Endodermal cell (in vitro differentiated cells): ENCODE measurements at regions not wholly inside any gene's neighbourhood (a gene's known extent, or its start where the extent isn't known, plus 50 kb on each side); places are given as distances from the start of the nearest gene placed in this dataset.

Experiments
- DNase-seq: peaks from one replicate; pipeline ENCODE4 v3.0.0-alpha.2; 2017
- H3K27ac ChIP-seq: 2 replicates; pipeline ENCODE4 v1.5.1; 2013; ENCODE audit warnings: mild to moderate bottlenecking, low read depth, low read length, moderate library complexity
- H3K27me3 ChIP-seq: 2 replicates; pipeline ENCODE4 v1.6.1; 2013; ENCODE audit warnings: mild to moderate bottlenecking, low read length, moderate library complexity; ENCODE audit not compliant: insufficient read depth, control insufficient read depth, poor library complexity, severe bottlenecking
- H3K36me3 ChIP-seq: 2 replicates; pipeline ENCODE4 v1.7.0; 2013; ENCODE audit warnings: mild to moderate bottlenecking, low read length, moderate library complexity; ENCODE audit not compliant: control insufficient read depth, insufficient read depth
- H3K4me1 ChIP-seq: one replicate; pipeline ENCODE4 v1.7.0; 2013; ENCODE audit warnings: low read length; ENCODE audit not compliant: control insufficient read depth, insufficient read depth
- H3K4me3 ChIP-seq: 2 replicates; pipeline ENCODE4 v1.5.1; 2013; ENCODE audit warnings: mild to moderate bottlenecking, low read length, moderate library complexity
- H3K9ac ChIP-seq: 2 replicates; pipeline ENCODE4 v1.6.1; 2013; ENCODE audit warnings: mild to moderate bottlenecking, low read length, moderate library complexity; ENCODE audit not compliant: poor library complexity, severe bottlenecking; ENCODE audit errors: extremely low read depth
- H3K9me3 ChIP-seq: 2 replicates; pipeline ENCODE4 v1.6.1; 2013; ENCODE audit warnings: mild to moderate bottlenecking, low read length, moderate library complexity; ENCODE audit not compliant: control insufficient read depth
- H3K27ac Mint-ChIP-seq: 2 replicates; pipeline ENCODE4 v1.8.0; 2020; ENCODE audit warnings: mixed read lengths
- H3K27me3 Mint-ChIP-seq: 2 replicates; pipeline ENCODE4 v1.8.0; 2021; ENCODE audit warnings: mild to moderate bottlenecking, mixed read lengths; ENCODE audit not compliant: insufficient read depth
- H3K36me3 Mint-ChIP-seq: 2 replicates; pipeline ENCODE4 v1.8.0; 2020; ENCODE audit warnings: low read depth, mixed read lengths
- H3K4me1 Mint-ChIP-seq: 2 replicates; pipeline ENCODE4 v1.8.0; 2020; ENCODE audit warnings: mixed read lengths
- H3K4me3 Mint-ChIP-seq: 2 replicates; pipeline ENCODE4 v1.8.0; 2020; ENCODE audit warnings: mild to moderate bottlenecking, moderate library complexity, mixed read lengths
- H3K9me3 Mint-ChIP-seq: 2 replicates; pipeline ENCODE4 v1.8.0; 2020; ENCODE audit warnings: mild to moderate bottlenecking, mixed read lengths
- WGBS, 2 experiments: methylation state at CpG; one replicate each; pipeline versions ENCODE4 v1.1.5 to v1.1.7; 2013; ENCODE audit warnings: missing lambda C conversion rate in 2 of 2, mixed read lengths in 1 of 2; ENCODE audit not compliant: insufficient coverage in 1 of 2, insufficient read length in 1 of 2; 5-methylcytosine and 5-hydroxymethylcytosine counted together
- TF ChIP-seq, protein P1 (sequence below): fragments of 200-600 bp; sonication (generic); conservative IDR thresholded peaks from 2 replicates; pipeline ENCODE4 v1.5.0; 2021; ENCODE audit warnings: antibody characterized with exemption, mild to moderate bottlenecking

DNA sequence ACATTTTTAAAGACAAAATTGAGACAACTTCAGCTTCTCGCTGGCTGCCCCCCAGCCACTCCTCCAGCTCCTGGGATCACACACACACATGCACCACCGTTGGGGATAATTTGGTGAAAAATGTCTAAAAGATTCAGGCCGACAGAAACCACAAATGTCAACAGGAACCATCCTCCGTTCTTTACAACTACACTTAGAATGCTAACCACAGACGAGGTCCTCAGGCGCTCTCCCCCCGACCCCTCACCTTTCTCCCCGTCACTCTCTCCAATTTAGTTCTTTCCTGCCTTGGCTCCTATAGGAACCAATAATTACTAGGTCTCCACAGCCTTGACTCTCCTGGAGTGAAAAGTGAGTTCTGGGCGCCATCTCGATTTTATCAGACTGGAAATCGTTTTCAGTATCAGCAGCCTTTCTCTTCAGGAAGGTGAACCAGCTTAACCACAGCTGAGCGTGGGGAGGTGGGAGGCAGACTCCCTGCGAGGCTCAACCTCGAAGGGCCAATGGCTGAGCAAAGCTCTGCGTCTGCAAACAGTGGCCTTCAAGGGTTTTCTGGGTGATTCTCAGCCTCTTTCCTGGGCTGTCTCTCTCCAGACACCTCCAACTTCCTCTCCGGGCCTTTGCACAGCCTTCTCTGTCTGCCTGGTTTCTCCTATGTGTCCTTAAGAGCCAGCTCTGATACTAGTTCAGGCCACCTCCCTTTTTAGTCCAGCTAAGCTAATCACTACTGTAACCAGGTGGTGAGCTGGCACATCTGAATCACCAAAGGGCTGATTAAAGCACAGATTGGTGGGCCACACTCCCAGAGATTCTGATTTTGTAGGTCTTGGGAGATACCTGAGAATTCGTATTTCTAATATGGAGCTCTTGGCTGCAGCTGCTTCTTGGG lies 115.7 kb upstream of the COPS8 start:
- Histone ChIP-seq H3K36me3 (no peaks in the 10 kb centered on the region), H3K4me1 (peaks cover 10% of the 10 kb centered on the region), H3K27me3 (no peaks in the 10 kb centered on the region), H3K27ac (no peak overlapping the region), H3K4me3 (no peak overlapping the region), H3K9me3 (no peaks in the 10 kb centered on the region), H3K9ac (no peak overlapping the region)
- H3K4me3 Mint-ChIP-seq: no peak overlapping the region
- peaks cover 8% of the 10 kb centered on the region for H3K27me3 Mint-ChIP-seq
- H3K27ac Mint-ChIP-seq: no peak overlapping the region
- WGBS, 2 experiments: 94 to 97% methylated on average over 8 to 17 of the region's 17 CpGs
- H3K36me3 Mint-ChIP-seq: no peaks in the 10 kb centered on the region
- DNase-seq: peak; percentile 18
- no peaks in the 10 kb centered on the region for H3K9me3 Mint-ChIP-seq
- TF ChIP-seq, protein P1, sequence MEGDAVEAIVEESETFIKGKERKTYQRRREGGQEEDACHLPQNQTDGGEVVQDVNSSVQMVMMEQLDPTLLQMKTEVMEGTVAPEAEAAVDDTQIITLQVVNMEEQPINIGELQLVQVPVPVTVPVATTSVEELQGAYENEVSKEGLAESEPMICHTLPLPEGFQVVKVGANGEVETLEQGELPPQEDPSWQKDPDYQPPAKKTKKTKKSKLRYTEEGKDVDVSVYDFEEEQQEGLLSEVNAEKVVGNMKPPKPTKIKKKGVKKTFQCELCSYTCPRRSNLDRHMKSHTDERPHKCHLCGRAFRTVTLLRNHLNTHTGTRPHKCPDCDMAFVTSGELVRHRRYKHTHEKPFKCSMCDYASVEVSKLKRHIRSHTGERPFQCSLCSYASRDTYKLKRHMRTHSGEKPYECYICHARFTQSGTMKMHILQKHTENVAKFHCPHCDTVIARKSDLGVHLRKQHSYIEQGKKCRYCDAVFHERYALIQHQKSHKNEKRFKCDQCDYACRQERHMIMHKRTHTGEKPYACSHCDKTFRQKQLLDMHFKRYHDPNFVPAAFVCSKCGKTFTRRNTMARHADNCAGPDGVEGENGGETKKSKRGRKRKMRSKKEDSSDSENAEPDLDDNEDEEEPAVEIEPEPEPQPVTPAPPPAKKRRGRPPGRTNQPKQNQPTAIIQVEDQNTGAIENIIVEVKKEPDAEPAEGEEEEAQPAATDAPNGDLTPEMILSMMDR: no peak
- peaks cover 27% of the 10 kb centered on the region for H3K4me1 Mint-ChIP-seq

DNA sequence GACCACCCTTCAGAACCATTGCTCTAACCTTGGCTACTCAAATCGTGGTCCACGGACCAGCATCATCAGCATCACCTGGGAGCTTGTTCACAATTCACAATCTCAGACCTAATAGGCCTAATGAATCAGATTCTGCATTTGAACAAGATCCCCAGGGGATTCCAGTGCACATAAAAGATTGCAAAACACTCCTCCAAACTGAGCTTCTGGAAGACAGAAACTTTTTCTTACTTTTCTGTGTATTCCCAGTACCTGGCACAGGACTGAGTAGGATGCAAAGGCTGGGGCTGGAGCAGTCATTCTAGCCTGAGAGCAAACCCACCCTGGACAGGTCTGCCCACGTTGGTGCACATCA lies 115.1 kb upstream of the COPS8 start:
- H3K27me3 ChIP-seq: no peaks in the 10 kb centered on the region
- TF ChIP-seq, protein P1: no peak
- WGBS, 2 experiments: 94% methylated on average over 3 of the region's 3 CpGs
- Mint-ChIP-seq H3K36me3 (no peaks in the 10 kb centered on the region), H3K27ac (no peak overlapping the region), H3K4me1 (peaks cover 23% of the 10 kb centered on the region), H3K4me3 (no peak overlapping the region), H3K9me3 (no peaks in the 10 kb centered on the region), H3K27me3 (peaks cover 8% of the 10 kb centered on the region)
- no peaks in the 10 kb centered on the region for H3K9me3 ChIP-seq
- H3K27ac ChIP-seq: no peak overlapping the region
- no peak overlapping the region for H3K4me3 ChIP-seq
- H3K9ac ChIP-seq: no peak overlapping the region
- no peaks in the 10 kb centered on the region for H3K36me3 ChIP-seq
- peaks cover 10% of the 10 kb centered on the region for H3K4me1 ChIP-seq
- no peak for DNase-seq

DNA sequence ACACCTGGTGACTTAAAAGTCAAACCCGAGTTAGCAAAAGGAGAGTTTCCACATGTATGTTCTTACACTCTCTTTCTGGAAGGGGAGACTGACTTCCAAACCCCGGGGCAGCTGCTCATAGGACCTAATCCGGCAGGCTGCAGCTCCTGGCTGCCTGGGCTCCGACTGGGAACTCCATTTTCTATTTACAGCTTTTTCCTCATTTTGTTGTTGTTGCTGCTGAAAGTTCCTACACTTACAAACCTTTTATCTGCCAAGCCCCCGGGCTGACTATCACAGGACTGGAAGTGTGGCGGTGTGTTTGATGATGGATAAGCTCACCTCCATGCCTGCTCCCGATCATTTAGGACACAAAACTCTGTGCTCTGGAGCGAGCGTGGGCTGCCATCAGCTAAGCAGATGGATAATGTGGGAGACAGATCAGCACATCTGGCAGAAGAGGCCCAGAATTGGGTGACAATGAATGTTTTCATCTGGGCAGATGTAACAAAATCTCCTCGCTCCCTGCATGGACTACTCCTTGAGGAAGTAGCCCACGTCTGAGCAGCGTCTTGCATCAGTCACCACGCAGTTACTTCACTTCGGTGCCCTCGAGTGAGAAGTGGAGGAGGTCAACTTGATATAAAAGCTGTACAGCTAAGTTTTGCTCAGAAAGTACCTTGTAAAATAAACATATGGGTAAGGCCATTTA lies 114.4 kb upstream of the COPS8 start:
- Histone ChIP-seq H3K4me1 (peaks cover 10% of the 10 kb centered on the region), H3K9me3 (no peaks in the 10 kb centered on the region), H3K27me3 (no peaks in the 10 kb centered on the region), H3K4me3 (no peak overlapping the region), H3K36me3 (no peaks in the 10 kb centered on the region), H3K9ac (no peak overlapping the region), H3K27ac (no peak overlapping the region)
- H3K27me3 Mint-ChIP-seq: peaks cover 8% of the 10 kb centered on the region
- DNase-seq: peak; percentile 37
- H3K27ac Mint-ChIP-seq: no peak overlapping the region
- no peaks in the 10 kb centered on the region for H3K36me3 Mint-ChIP-seq
- H3K4me3 Mint-ChIP-seq: no peak overlapping the region
- peaks cover 23% of the 10 kb centered on the region for H3K4me1 Mint-ChIP-seq
- WGBS, 2 experiments: 92 to 97% methylated on average over 11 to 15 of the region's 15 CpGs
- H3K9me3 Mint-ChIP-seq: no peaks in the 10 kb centered on the region
- TF ChIP-seq, protein P1: no peak
